GM19397 (cell line): ENCODE measurements at regions not wholly inside any gene's neighbourhood (a gene's known extent, or its start where the extent isn't known, plus 50 kb on each side); places are given as distances from the start of the nearest gene placed in this dataset.
A peak's percentile ranks its signal among the peaks of the same experiment; 100 is the strongest.

Experiments used
- ATAC-seq: cut with Tn5 transposase; IDR thresholded peaks from one replicate; pipeline ENCODE4 v1.9.1; 2021; ENCODE audit warnings: mild to moderate bottlenecking, moderate library complexity; ENCODE audit not compliant: unreplicated experiment

DNA sequence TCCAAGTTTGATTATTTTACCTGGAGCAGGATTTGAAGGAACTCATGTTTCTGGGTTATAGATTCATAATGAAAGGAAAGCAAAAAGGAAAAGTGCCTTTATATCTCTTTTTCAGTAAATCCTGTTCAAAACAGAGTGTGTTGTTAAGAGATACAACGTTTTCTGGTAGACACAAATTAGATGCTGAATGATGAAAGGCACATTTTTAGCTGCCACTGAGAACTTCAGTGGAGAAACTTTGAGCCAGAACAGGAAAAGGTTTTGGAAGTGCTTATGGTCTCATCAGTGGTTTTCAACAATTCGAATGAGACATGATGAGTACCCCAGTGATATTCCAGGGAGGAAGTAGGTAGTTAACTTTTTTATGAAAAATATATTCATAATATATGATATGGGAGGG lies 338.0 kb upstream of the C1orf87 start:
- ATAC-seq, result no peak

DNA sequence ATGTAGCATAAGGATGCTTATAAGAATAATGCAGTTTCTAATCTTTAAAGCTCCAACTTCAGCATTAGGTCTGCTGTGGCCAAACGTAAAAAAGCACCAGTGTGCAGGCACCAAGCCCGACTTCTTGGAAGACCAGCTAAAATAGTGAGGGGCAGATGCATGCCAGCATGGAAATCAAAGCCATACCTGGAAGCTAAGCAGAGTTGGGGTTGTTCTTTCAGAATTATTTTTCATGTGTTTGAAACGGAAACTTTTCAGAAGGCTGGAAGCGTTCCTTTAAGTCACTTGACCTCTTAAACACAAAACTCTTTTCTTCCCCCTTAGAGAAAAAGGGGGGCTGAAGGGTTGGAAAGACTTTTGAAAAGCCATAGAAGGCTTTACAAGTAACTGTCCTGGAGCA lies 329.2 kb upstream of the C1orf87 start:
- no peak for ATAC-seq

DNA sequence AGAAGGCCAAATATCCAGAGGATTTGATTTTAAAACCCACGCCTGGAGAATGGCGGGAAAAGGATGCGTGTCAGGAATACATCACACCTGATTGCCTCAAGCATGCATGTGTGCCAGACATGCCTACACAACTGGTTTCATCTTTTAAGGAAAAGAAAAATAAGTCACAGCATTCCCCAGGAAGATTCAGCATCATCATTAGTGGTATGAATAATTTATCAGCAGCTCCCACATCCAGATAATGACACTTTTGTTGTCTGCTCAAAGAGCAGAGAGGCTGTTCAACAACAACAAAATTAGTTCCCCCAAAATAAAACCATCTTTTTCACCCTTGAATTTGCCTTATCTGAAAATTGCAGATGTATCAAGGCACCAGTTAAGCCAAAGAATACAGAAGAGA lies 328.6 kb upstream of the C1orf87 start:
- no peak for ATAC-seq

DNA sequence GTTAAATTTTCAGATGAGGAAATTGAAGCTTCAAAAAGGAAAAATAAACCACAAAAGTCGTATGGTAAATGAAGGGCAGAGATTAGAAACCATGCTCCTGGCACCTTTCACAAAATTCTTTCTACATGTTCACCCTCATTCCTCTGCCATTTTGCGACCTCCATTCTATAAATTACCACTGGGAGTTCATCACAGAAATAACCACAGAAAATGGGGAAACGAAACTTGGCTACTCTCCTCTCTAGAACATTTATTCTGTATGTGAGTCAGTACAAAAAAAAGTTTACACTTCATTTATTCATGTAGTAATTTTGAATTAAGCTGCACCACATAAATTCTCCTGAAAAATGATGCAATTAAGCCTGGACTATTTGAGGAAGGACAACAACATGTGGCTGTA lies 320.9 kb upstream of the C1orf87 start:
- ATAC-seq, result peak; percentile 47

DNA sequence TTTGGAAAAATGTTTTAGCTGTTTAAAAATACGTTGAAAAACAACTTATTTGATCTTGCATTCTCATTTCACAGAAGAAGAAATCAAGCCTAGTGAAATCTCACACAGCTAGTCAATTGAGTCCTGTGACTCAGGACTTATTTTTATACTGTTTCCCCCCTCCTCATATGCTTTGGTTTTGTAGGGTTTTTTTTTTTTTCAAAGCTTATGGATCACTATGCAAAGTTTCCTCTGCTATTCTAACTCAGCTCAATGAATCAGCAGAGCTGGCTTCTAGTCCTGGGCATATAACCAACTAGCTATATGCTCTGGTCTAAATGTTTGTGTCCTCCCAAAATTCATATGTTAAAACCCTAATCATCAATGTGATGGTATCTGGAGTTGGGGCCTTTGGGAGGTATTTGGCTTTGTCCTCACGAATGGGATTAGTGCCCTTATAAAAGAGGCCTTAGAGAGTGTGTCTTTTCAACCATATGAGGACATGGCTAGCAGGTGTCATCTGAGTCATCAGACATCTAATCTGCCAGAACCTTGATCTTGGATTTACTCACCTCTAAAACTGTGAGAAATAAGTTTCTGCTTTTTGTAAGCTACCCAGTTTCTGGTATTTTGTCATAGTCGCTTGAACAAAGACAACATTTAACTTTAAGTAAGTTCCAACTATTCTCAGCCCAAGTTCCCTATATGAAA lies 317.2 kb upstream of the C1orf87 start:
- peak; percentile 63 for ATAC-seq

- no peak for ATAC-seq
Observed at GRCh38 chr1:60388092-60388987, 314.8 kb upstream of the C1orf87 start.

- ATAC-seq, result no peak
Observed at GRCh38 chr1:60387175-60387574, 313.6 kb upstream of the C1orf87 start.

GRCh38 chr1:60386249-60386648 lies 312.7 kb upstream of the C1orf87 start:
- no peak for ATAC-seq

- ATAC-seq, result no peak
Observed at GRCh38 chr1:60376196-60376595, 302.6 kb upstream of the C1orf87 start.

- ATAC-seq, result no peak
Observed at GRCh38 chr1:60374537-60374936, 301.0 kb upstream of the C1orf87 start.

GRCh38 chr1:60367532-60367931 lies 294.0 kb upstream of the C1orf87 start:
- no peak for ATAC-seq

DNA sequence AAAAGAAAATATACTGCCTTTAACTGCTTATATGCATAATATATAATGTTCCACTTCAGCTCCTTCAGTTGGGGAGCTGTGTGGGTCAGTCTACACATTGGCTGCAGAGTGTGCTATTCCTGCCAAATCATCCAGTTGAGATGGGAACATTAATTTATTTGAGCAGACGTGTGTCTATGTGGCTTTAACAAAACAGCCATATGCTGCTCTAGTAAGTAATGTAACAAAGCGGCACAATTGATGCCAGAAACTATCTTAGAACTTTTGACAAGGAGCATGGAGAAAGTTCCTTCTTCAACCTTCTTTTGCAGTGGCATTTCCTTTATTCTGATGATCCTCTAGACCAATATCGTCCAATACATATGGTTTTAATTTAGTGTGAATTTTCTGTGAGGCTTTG lies 285.9 kb upstream of the C1orf87 start:
- ATAC-seq, result no peak

- ATAC-seq, result no peak
Observed at GRCh38 chr1:60350531-60350930, 277.0 kb upstream of the C1orf87 start.

GRCh38 chr1:60348884-60349283 lies 275.3 kb upstream of the C1orf87 start:
- no peak for ATAC-seq

DNA sequence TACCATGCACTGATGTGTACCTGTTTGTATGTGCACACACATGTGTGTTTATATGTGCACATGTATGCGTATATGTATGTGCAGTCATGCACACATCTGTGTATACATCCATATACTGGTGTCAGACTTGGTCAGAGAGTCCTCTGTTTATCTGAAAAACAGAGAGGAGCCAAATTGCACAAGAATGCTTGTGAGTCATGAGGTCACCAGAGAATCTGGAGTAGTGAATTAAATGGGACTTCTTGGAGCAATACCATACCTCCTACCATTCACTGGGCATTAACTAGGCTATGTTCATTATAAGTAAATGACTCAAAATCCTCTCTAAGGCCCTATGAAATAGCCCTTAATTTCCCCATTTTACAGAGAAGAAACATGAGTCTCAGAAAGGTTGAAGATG lies 272.1 kb upstream of the C1orf87 start:
- no peak for ATAC-seq

- no peak for ATAC-seq
Observed at GRCh38 chr1:60345049-60345448, 271.5 kb upstream of the C1orf87 start.

DNA sequence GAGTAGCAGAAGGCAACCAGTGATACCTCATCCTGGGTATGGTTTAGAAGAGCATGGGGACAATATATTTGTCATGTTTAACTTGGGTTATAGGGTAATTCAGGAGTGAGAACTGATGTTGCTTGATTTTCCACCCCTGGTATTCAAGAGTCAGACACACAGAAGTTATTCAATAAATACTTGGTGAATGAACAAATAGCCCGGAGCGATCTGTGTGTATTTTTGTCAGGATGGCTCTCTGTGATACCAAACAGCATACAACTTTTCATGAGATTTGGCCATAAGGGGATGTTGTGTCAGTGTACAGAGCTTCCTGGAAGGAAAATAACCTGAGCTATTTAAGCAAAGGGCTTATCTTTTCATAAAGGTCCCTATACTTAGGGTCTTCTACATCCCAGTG lies 270.2 kb upstream of the C1orf87 start:
- no peak for ATAC-seq

- no peak for ATAC-seq
Observed at GRCh38 chr1:60342569-60342968, 269.0 kb upstream of the C1orf87 start.

DNA sequence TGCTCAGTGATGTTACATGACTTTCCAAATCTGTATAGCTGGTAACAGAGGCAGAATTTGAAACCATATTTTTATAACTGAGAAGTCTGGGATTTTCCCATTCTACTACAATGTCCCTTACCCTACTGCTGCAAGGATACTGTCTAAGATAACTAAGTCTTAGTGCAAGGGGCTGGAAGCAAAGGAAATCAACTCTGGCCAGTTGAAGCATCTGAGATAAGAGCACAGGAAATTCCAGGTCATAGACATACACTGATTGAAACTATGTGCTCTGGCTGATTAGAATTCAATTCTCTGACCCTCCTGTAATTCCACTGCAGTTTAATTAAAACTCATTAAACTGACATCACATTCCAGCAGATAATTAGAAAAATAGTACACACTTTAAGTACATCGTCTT lies 267.7 kb upstream of the C1orf87 start:
- ATAC-seq, result no peak

- ATAC-seq, result no peak
Observed at GRCh38 chr1:60331647-60332046, 258.1 kb upstream of the C1orf87 start.

GRCh38 chr1:60329651-60330050 lies 256.1 kb upstream of the C1orf87 start:
- ATAC-seq, result no peak

- no peak for ATAC-seq
Observed at GRCh38 chr1:60311838-60312237, 238.3 kb upstream of the C1orf87 start.
